HEK293T (cell line): ENCODE measurements at regions not wholly inside any gene's neighbourhood (a gene's known extent, or its start where the extent isn't known, plus 50 kb on each side); places are given as distances from the start of the nearest gene placed in this dataset.

Source experiments
- CTCF ChIA-PET: fragments of 350-600 bp; formaldehyde crosslinking; extraction: SDS; loops from one replicate; lab custom pipeline; 2021; ENCODE audit warnings: antibody characterized with exemption, inconsistent platforms; lab: Yijun Ruan, JAX
- POLR2A ChIA-PET: fragments of 350-600 bp; formaldehyde crosslinking; extraction: SDS; loops from one replicate; lab custom pipeline; 2020; ENCODE audit warnings: antibody characterized with exemption, inconsistent platforms; lab: Yijun Ruan, JAX
- DNase-seq: peaks from one replicate; pipeline ENCODE4 v3.0.0; 2012; ENCODE audit warnings: mixed read lengths; ENCODE audit errors: extremely low spot score
- ARNT ChIP-seq: fragments of 450-650 bp; IDR thresholded peaks from 2 replicates; pipeline ENCODE4 v1.6.1; 2017; ENCODE audit warnings: mild to moderate bottlenecking
- BHLHE40 ChIP-seq: fragments of 450-650 bp; IDR thresholded peaks from 2 replicates; pipeline ENCODE4 v1.6.1; 2016; ENCODE audit warnings: mild to moderate bottlenecking, moderate library complexity, borderline replicate concordance
- CTBP1 ChIP-seq: fragments of 450-650 bp; IDR thresholded peaks from 2 replicates; pipeline ENCODE4 v1.6.1; 2016; ENCODE audit warnings: borderline replicate concordance
- ELF4 ChIP-seq: fragments of 450-650 bp; IDR thresholded peaks from 2 replicates; pipeline ENCODE4 v1.6.1; 2017; ENCODE audit warnings: antibody characterized with exemption
- FOXA1 ChIP-seq: fragments of 450-650 bp; IDR thresholded peaks from 2 replicates; pipeline ENCODE4 v1.6.1; 2016; ENCODE audit warnings: mild to moderate bottlenecking
- FOXK2 ChIP-seq: fragments of 450-650 bp; IDR thresholded peaks from 2 replicates; pipeline ENCODE4 v1.6.1; 2016; ENCODE audit warnings: mild to moderate bottlenecking
- FOXM1 ChIP-seq: fragments of 450-650 bp; IDR thresholded peaks from 2 replicates; pipeline ENCODE4 v1.6.1; 2017; ENCODE audit warnings: mild to moderate bottlenecking, borderline replicate concordance
- HDGF ChIP-seq: fragments of 450-650 bp; IDR thresholded peaks from 2 replicates; pipeline ENCODE4 v1.6.1; 2017; ENCODE audit warnings: antibody characterized with exemption, borderline replicate concordance
- L3MBTL2 ChIP-seq: fragments of 450-650 bp; conservative IDR thresholded peaks from 2 replicates; pipeline ENCODE4 v1.6.1; 2016; ENCODE audit warnings: mild to moderate bottlenecking
- LEF1 ChIP-seq: fragments of 450-650 bp; IDR thresholded peaks from 2 replicates; pipeline ENCODE4 v1.6.1; 2017; ENCODE audit warnings: mild to moderate bottlenecking, borderline replicate concordance
- NFRKB ChIP-seq: fragments of 450-650 bp; IDR thresholded peaks from 2 replicates; pipeline ENCODE4 v1.6.1; 2016; ENCODE audit warnings: mild to moderate bottlenecking, moderate library complexity
- PKNOX1 ChIP-seq: fragments of 450-650 bp; IDR thresholded peaks from 2 replicates; pipeline ENCODE4 v1.6.1; 2016
- SP1 ChIP-seq: fragments of 450-650 bp; IDR thresholded peaks from 2 replicates; pipeline ENCODE4 v1.6.1; 2017
- SUZ12 ChIP-seq: fragments of 450-650 bp; IDR thresholded peaks from 2 replicates; pipeline ENCODE4 v1.6.1; 2016; ENCODE audit warnings: mild to moderate bottlenecking
- TARDBP ChIP-seq: fragments of 450-650 bp; IDR thresholded peaks from 2 replicates; pipeline ENCODE4 v1.6.1; 2016
- ZNF384 ChIP-seq: fragments of 450-650 bp; IDR thresholded peaks from 2 replicates; pipeline ENCODE4 v1.6.1; 2016

GRCh38 chr18:22606563-22607283 lies 189.0 kb upstream of the CTAGE1 start:
- DNase-seq = no peak
- TF ChIP-seq ZNF384 (no peak), TARDBP (no peak)
- POLR2A ChIA-PET = no interaction called here
- CTCF ChIA-PET = no interaction called here

GRCh38 chr18:22607284-22607635 lies 189.5 kb upstream of the CTAGE1 start:
- DNase-seq = no peak
- CTCF ChIA-PET = no interaction called here
- POLR2A ChIA-PET = no interaction called here
- TF ChIP-seq BHLHE40 (no peak), FOXA1 (no peak), NFRKB (no peak), TARDBP (no peak), PKNOX1 (no peak), FOXM1 (no peak), SUZ12 (no peak), SP1 (no peak), FOXK2 (no peak), ZNF384 (no peak), CTBP1 (no peak), ARNT (no peak)

GRCh38 chr18:22608847-22609246 lies 191.1 kb upstream of the CTAGE1 start:
- DNase-seq = no peak
- POLR2A ChIA-PET = no interaction called here
- no peak for TF ChIP-seq FOXK2
- TF ChIP-seq ARNT = no peak
- TF ChIP-seq ZNF384 = no peak
- no peak for TF ChIP-seq SUZ12
- no peak for TF ChIP-seq BHLHE40
- TF ChIP-seq FOXM1 = no peak
- TF ChIP-seq ELF4 = no peak
- TF ChIP-seq LEF1 = no peak
- no peak for TF ChIP-seq NFRKB
- TF ChIP-seq TARDBP = no peak
- TF ChIP-seq PKNOX1 = no peak
- TF ChIP-seq FOXA1 = no peak
- no peak for TF ChIP-seq L3MBTL2
- no peak for TF ChIP-seq CTBP1
- TF ChIP-seq HDGF = no peak
- TF ChIP-seq SP1 = no peak
- CTCF ChIA-PET = no interaction called here

- DNase-seq = peak; percentile 67
- TF ChIP-seq PKNOX1 (no peak), ARNT (no peak), L3MBTL2 (no peak), LEF1 (no peak), BHLHE40 (no peak), CTBP1 (no peak), ZNF384 (no peak), NFRKB (no peak), HDGF (no peak), FOXK2 (no peak), TARDBP (no peak), FOXA1 (no peak), ELF4 (no peak), SP1 (no peak), FOXM1 (no peak), SUZ12 (no peak)
- CTCF ChIA-PET = no interaction called here
- POLR2A ChIA-PET = no interaction called here
These were observed 191.9 kb upstream of the CTAGE1 start for GRCh38 chr18:22609642-22610041.

- TF ChIP-seq ZNF384 (no peak), TARDBP (no peak), FOXA1 (no peak), CTBP1 (no peak), FOXK2 (no peak), ARNT (no peak), SUZ12 (no peak), FOXM1 (no peak), NFRKB (no peak)
- ChIA-PET POLR2A (no interaction called here), CTCF (interaction anchor here (0.8 kb wide), 1 partner anchor 10 kb away, joined by 3 read pairs; no protein-coding TSS in a partner anchor)
- DNase-seq = no peak
These were observed 195.5 kb upstream of the CTAGE1 start for GRCh38 chr18:22613058-22613690.

GRCh38 chr18:22613788-22614187 lies 196.1 kb upstream of the CTAGE1 start:
- no peak for DNase-seq
- CTCF ChIA-PET = no interaction called here
- TF ChIP-seq SP1 (no peak), PKNOX1 (no peak), ELF4 (no peak), ARNT (no peak), FOXM1 (no peak), NFRKB (no peak)
- POLR2A ChIA-PET = no interaction called here
